Endothelial cell of umbilical vein (primary cell): ENCODE measurements at regions not wholly inside any gene's neighbourhood (a gene's known extent, or its start where the extent isn't known, plus 50 kb on each side); places are given as distances from the start of the nearest gene placed in this dataset.

Source experiments
- EZH2 ChIP-seq: IDR thresholded peaks from 2 replicates; pipeline ENCODE4 v1.6.1; 2012; ENCODE audit warnings: borderline replicate concordance, low read depth, mild to moderate bottlenecking, moderate library complexity, low read length, inconsistent platforms; ENCODE audit not compliant: severe bottlenecking
- FOS ChIP-seq: IDR thresholded peaks from 2 replicates; pipeline ENCODE4 v1.6.1; 2011; ENCODE audit warnings: mild to moderate bottlenecking, low read length, moderate library complexity, borderline replicate concordance; ENCODE audit not compliant: insufficient read depth
- POLR2A ChIP-seq: IDR thresholded peaks from 2 replicates; pipeline ENCODE4 v1.6.1; 2012; ENCODE audit warnings: low read depth, mild to moderate bottlenecking, control low read depth, low read length
- POLR2AphosphoS5 ChIP-seq: IDR thresholded peaks from 2 replicates; pipeline ENCODE4 v1.6.1; 2012; ENCODE audit warnings: low read depth, mild to moderate bottlenecking, control low read depth, low read length, moderate library complexity; ENCODE audit not compliant: insufficient read depth
- TF ChIP-seq, protein P1 (sequence below), 2 donors: IDR thresholded peaks; 1 replicate in 1 of 2; 2 replicates in 1 of 2; pipeline ENCODE4 v1.5.1; 2011; ENCODE audit warnings: low read length in 2 of 2, mild to moderate bottlenecking in 2 of 2, moderate library complexity in 2 of 2, control low read depth in 1 of 2, inconsistent platforms in 1 of 2, low read depth in 1 of 2; ENCODE audit not compliant: insufficient read depth in 1 of 2; ENCODE audit errors: extremely low read depth in 1 of 2
- TF ChIP-seq, protein P2 (sequence below): IDR thresholded peaks from 2 replicates; pipeline ENCODE4 v1.6.1; 2011; ENCODE audit not compliant: insufficient read depth, insufficient read length

DNA sequence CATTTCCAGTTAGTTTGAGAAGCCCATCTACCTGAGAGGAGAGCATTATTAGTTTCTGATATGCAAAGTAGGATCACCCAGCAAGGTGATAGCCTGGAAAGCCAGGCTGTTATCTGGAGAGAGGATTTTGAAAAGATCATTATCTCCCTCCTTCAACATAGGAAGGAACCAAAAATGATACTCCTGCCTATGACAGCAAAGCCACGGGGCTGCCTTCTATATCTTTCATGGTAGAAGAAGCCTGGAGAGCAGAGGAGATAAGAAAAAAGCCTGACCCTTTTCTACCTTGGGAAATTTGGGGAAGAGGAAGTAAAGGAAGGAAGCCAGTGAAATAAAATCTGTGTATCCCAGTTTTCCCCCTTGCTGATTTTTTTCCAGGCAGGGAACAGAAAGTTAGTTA is 205.5 kb downstream of the MFSD1 start:
- TF ChIP-seq POLR2A (no peak), EZH2 (no peak), FOS (no peak), POLR2AphosphoS5 (no peak)
- TF ChIP-seq, protein P1, sequence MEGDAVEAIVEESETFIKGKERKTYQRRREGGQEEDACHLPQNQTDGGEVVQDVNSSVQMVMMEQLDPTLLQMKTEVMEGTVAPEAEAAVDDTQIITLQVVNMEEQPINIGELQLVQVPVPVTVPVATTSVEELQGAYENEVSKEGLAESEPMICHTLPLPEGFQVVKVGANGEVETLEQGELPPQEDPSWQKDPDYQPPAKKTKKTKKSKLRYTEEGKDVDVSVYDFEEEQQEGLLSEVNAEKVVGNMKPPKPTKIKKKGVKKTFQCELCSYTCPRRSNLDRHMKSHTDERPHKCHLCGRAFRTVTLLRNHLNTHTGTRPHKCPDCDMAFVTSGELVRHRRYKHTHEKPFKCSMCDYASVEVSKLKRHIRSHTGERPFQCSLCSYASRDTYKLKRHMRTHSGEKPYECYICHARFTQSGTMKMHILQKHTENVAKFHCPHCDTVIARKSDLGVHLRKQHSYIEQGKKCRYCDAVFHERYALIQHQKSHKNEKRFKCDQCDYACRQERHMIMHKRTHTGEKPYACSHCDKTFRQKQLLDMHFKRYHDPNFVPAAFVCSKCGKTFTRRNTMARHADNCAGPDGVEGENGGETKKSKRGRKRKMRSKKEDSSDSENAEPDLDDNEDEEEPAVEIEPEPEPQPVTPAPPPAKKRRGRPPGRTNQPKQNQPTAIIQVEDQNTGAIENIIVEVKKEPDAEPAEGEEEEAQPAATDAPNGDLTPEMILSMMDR (IDR thresholded peaks at IDR 0.05; ENCODE audit: extremely low read depth in 1 of 2, insufficient read depth in 1 of 2, low read depth in 1 of 2, low read length in 2 of 2), result no peak
- TF ChIP-seq, protein P2, sequence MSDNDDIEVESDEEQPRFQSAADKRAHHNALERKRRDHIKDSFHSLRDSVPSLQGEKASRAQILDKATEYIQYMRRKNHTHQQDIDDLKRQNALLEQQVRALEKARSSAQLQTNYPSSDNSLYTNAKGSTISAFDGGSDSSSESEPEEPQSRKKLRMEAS, result no peak
